Endodermal cell (in vitro differentiated cells): ENCODE measurements at regions not wholly inside any gene's neighbourhood (a gene's known extent, or its start where the extent isn't known, plus 50 kb on each side); places are given as distances from the start of the nearest gene placed in this dataset.
"Not testable (repeated sequence)": the region's sequence is repeated elsewhere in the genome, so short reads cannot be mapped to it uniquely, and the experiment has no call there.

Experiments used
- DNase-seq: peaks from one replicate; pipeline ENCODE4 v3.0.0-alpha.2; 2017
- H3K27ac ChIP-seq: 2 replicates; pipeline ENCODE4 v1.5.1; 2013; ENCODE audit warnings: mild to moderate bottlenecking, low read depth, low read length, moderate library complexity
- H3K27me3 ChIP-seq: 2 replicates; pipeline ENCODE4 v1.6.1; 2013; ENCODE audit warnings: mild to moderate bottlenecking, low read length, moderate library complexity; ENCODE audit not compliant: insufficient read depth, control insufficient read depth, poor library complexity, severe bottlenecking
- H3K36me3 ChIP-seq: 2 replicates; pipeline ENCODE4 v1.7.0; 2013; ENCODE audit warnings: mild to moderate bottlenecking, low read length, moderate library complexity; ENCODE audit not compliant: control insufficient read depth, insufficient read depth
- H3K4me1 ChIP-seq: one replicate; pipeline ENCODE4 v1.7.0; 2013; ENCODE audit warnings: low read length; ENCODE audit not compliant: control insufficient read depth, insufficient read depth
- H3K4me3 ChIP-seq: 2 replicates; pipeline ENCODE4 v1.5.1; 2013; ENCODE audit warnings: mild to moderate bottlenecking, low read length, moderate library complexity
- H3K9ac ChIP-seq: 2 replicates; pipeline ENCODE4 v1.6.1; 2013; ENCODE audit warnings: mild to moderate bottlenecking, low read length, moderate library complexity; ENCODE audit not compliant: poor library complexity, severe bottlenecking; ENCODE audit errors: extremely low read depth
- H3K9me3 ChIP-seq: 2 replicates; pipeline ENCODE4 v1.6.1; 2013; ENCODE audit warnings: mild to moderate bottlenecking, low read length, moderate library complexity; ENCODE audit not compliant: control insufficient read depth
- H3K27ac Mint-ChIP-seq: 2 replicates; pipeline ENCODE4 v1.8.0; 2020; ENCODE audit warnings: mixed read lengths
- H3K27me3 Mint-ChIP-seq: 2 replicates; pipeline ENCODE4 v1.8.0; 2021; ENCODE audit warnings: mild to moderate bottlenecking, mixed read lengths; ENCODE audit not compliant: insufficient read depth
- H3K36me3 Mint-ChIP-seq: 2 replicates; pipeline ENCODE4 v1.8.0; 2020; ENCODE audit warnings: low read depth, mixed read lengths
- H3K4me1 Mint-ChIP-seq: 2 replicates; pipeline ENCODE4 v1.8.0; 2020; ENCODE audit warnings: mixed read lengths
- H3K4me3 Mint-ChIP-seq: 2 replicates; pipeline ENCODE4 v1.8.0; 2020; ENCODE audit warnings: mild to moderate bottlenecking, moderate library complexity, mixed read lengths
- H3K9me3 Mint-ChIP-seq: 2 replicates; pipeline ENCODE4 v1.8.0; 2020; ENCODE audit warnings: mild to moderate bottlenecking, mixed read lengths
- CTCF ChIP-seq: fragments of 200-600 bp; sonication (generic); conservative IDR thresholded peaks from 2 replicates; pipeline ENCODE4 v1.5.0; 2021; ENCODE audit warnings: antibody characterized with exemption, mild to moderate bottlenecking
- WGBS, 2 experiments: methylation state at CpG; one replicate each; pipeline versions ENCODE4 v1.1.5 to v1.1.7; 2013; ENCODE audit warnings: missing lambda C conversion rate in 2 of 2, mixed read lengths in 1 of 2; ENCODE audit not compliant: insufficient coverage in 1 of 2, insufficient read length in 1 of 2; 5-methylcytosine and 5-hydroxymethylcytosine counted together

GRCh38 chr9:135176284-135176683, 88.8 kb downstream of the OLFM1 start:
- no peaks in the 10 kb centered on the region for H3K4me1 ChIP-seq
- H3K27ac ChIP-seq = no peak overlapping the region
- Mint-ChIP-seq H3K36me3 (no peaks in the 10 kb centered on the region), H3K4me1 (no peaks in the 10 kb centered on the region), H3K27me3 (no peaks in the 10 kb centered on the region), H3K4me3 (no peak overlapping the region), H3K9me3 (peaks cover 2% of the 10 kb centered on the region), H3K27ac (no peak overlapping the region)
- no peak overlapping the region for H3K4me3 ChIP-seq
- TF ChIP-seq CTCF = no peak
- 74 to 89% methylated on average over 9 to 20 of the region's 20 CpGs for WGBS, 2 experiments
- no peaks in the 10 kb centered on the region for H3K27me3 ChIP-seq
- no peak overlapping the region for H3K9ac ChIP-seq
- DNase-seq = no peak
- no peaks in the 10 kb centered on the region for H3K36me3 ChIP-seq
- H3K9me3 ChIP-seq = no peaks in the 10 kb centered on the region

GRCh38 chr9:135177562-135177961, 90.1 kb downstream of the OLFM1 start:
- H3K27me3 Mint-ChIP-seq, H3K9me3 Mint-ChIP-seq, H3K4me1 Mint-ChIP-seq, H3K4me1 ChIP-seq, H3K4me3 Mint-ChIP-seq, H3K27me3 ChIP-seq, H3K4me3 ChIP-seq, H3K27ac ChIP-seq, H3K9ac ChIP-seq, H3K36me3 Mint-ChIP-seq, H3K9me3 ChIP-seq, H3K27ac Mint-ChIP-seq, H3K36me3 ChIP-seq, DNase-seq: not testable (repeated sequence)
- 74 to 85% methylated on average over 1 to 2 of the region's 2 CpGs for WGBS, 2 experiments

- Mint-ChIP-seq H3K27ac (no peak overlapping the region), H3K36me3 (no peaks in the 10 kb centered on the region), H3K27me3 (no peaks in the 10 kb centered on the region), H3K4me1 (no peaks in the 10 kb centered on the region), H3K4me3 (no peak overlapping the region), H3K9me3 (no peaks in the 10 kb centered on the region)
- Histone ChIP-seq H3K4me1 (no peaks in the 10 kb centered on the region), H3K4me3 (no peak overlapping the region), H3K27ac (no peak overlapping the region), H3K36me3 (no peaks in the 10 kb centered on the region), H3K27me3 (no peaks in the 10 kb centered on the region), H3K9me3 (no peaks in the 10 kb centered on the region), H3K9ac (no peak overlapping the region)
- no peak for TF ChIP-seq CTCF
- DNase-seq = no peak
- 85 to 89% methylated on average over 8 to 10 of the region's 10 CpGs for WGBS, 2 experiments
Observed at GRCh38 chr9:135178498-135178897, 91.0 kb downstream of the OLFM1 start.

GRCh38 chr9:135179041-135179440, 91.6 kb downstream of the OLFM1 start:
- H3K9ac ChIP-seq = no peak overlapping the region
- H3K36me3 ChIP-seq = no peaks in the 10 kb centered on the region
- H3K4me3 Mint-ChIP-seq = no peak overlapping the region
- WGBS, 2 experiments = 81 to 91% methylated on average over 7 to 10 of the region's 10 CpGs
- H3K27me3 ChIP-seq = no peaks in the 10 kb centered on the region
- H3K27me3 Mint-ChIP-seq = no peaks in the 10 kb centered on the region
- no peak for TF ChIP-seq CTCF
- no peaks in the 10 kb centered on the region for H3K36me3 Mint-ChIP-seq
- H3K9me3 Mint-ChIP-seq = no peaks in the 10 kb centered on the region
- no peaks in the 10 kb centered on the region for H3K4me1 Mint-ChIP-seq
- H3K4me3 ChIP-seq = no peak overlapping the region
- no peak for DNase-seq
- no peaks in the 10 kb centered on the region for H3K4me1 ChIP-seq
- H3K9me3 ChIP-seq = no peaks in the 10 kb centered on the region
- H3K27ac Mint-ChIP-seq = no peak overlapping the region
- H3K27ac ChIP-seq = no peak overlapping the region
